GM19238 (cell line): ENCODE measurements at regions not wholly inside any gene's neighbourhood (a gene's known extent, or its start where the extent isn't known, plus 50 kb on each side); places are given as distances from the start of the nearest gene placed in this dataset.
"Not testable (repeated sequence)": the region's sequence is repeated elsewhere in the genome, so short reads cannot be mapped to it uniquely, and the experiment has no call there.

Source experiments
- DNase-seq: peaks from one replicate; pipeline ENCODE4 v3.0.0; 2011; ENCODE audit warnings: low spot score; ENCODE audit not compliant: insufficient read length

- DNase-seq = no peak
Observed at GRCh38 chr9:87370049-87370685, 127.5 kb upstream of the DAPK1 start.

GRCh38 chr9:87371795-87372355 is 125.8 kb upstream of the DAPK1 start:
- no peak for DNase-seq

- no peak for DNase-seq
Observed at GRCh38 chr9:87372356-87372851, 125.3 kb upstream of the DAPK1 start.

GRCh38 chr9:87374023-87374919 is 123.4 kb upstream of the DAPK1 start:
- not testable (repeated sequence) for DNase-seq

- DNase-seq = no peak
Observed at GRCh38 chr9:87375397-87376073, 122.1 kb upstream of the DAPK1 start.

- DNase-seq = no peak
Observed at GRCh38 chr9:87378676-87379075, 119.0 kb upstream of the DAPK1 start.

GRCh38 chr9:87379300-87379699 is 118.4 kb upstream of the DAPK1 start:
- DNase-seq = no peak

- no peak for DNase-seq
Observed at GRCh38 chr9:87381050-87381711, 116.5 kb upstream of the DAPK1 start.

GRCh38 chr9:87381746-87382145 is 115.9 kb upstream of the DAPK1 start:
- DNase-seq = no peak

GRCh38 chr9:87382900-87383299 is 114.8 kb upstream of the DAPK1 start:
- DNase-seq = no peak

- DNase-seq = no peak
Observed at GRCh38 chr9:87383344-87384150, 114.1 kb upstream of the DAPK1 start.

GRCh38 chr9:87386490-87387025 is 111.1 kb upstream of the DAPK1 start:
- no peak for DNase-seq

GRCh38 chr9:87387351-87388011 is 110.2 kb upstream of the DAPK1 start:
- DNase-seq = no peak

GRCh38 chr9:87388708-87389107 is 109.0 kb upstream of the DAPK1 start:
- not testable (repeated sequence) for DNase-seq

GRCh38 chr9:87389936-87390335 is 107.7 kb upstream of the DAPK1 start:
- DNase-seq = no peak

- no peak for DNase-seq
Observed at GRCh38 chr9:87390361-87390760, 107.3 kb upstream of the DAPK1 start.

GRCh38 chr9:87392086-87392485 is 105.6 kb upstream of the DAPK1 start:
- DNase-seq = no peak

- DNase-seq = no peak
Observed at GRCh38 chr9:87393706-87394230, 103.9 kb upstream of the DAPK1 start.

GRCh38 chr9:87395804-87396479 is 101.7 kb upstream of the DAPK1 start:
- DNase-seq = no peak
